Hepatocyte (in vitro differentiated cells): ENCODE measurements at regions not wholly inside any gene's neighbourhood (a gene's known extent, or its start where the extent isn't known, plus 50 kb on each side); places are given as distances from the start of the nearest gene placed in this dataset.

Source experiments
- DNase-seq: peaks from one replicate; pipeline ENCODE4 v3.0.0-alpha.2; 2016; ENCODE audit warnings: low spot score
- H2AFZ ChIP-seq: fragments of 200-600 bp; sonication (generic); 2 replicates; pipeline ENCODE4 v1.6.0; 2016; ENCODE audit warnings: antibody characterized with exemption, mild to moderate bottlenecking
- H3K27ac ChIP-seq: fragments of 200-600 bp; sonication (generic); 2 replicates; pipeline ENCODE4 v1.5.1; 2016; ENCODE audit warnings: mild to moderate bottlenecking
- H3K27me3 ChIP-seq: fragments of 200-600 bp; sonication (generic); 2 replicates; pipeline ENCODE4 v1.6.1; 2016
- H3K36me3 ChIP-seq: fragments of 200-600 bp; sonication (generic); replicated peaks from 2 replicates; pipeline ENCODE4 v1.5.1; 2016; ENCODE audit warnings: low read depth; ENCODE audit not compliant: insufficient read depth
- H3K4me1 ChIP-seq: fragments of 200-600 bp; sonication (generic); 2 replicates; pipeline ENCODE4 v1.5.1; 2016; ENCODE audit warnings: mild to moderate bottlenecking, moderate library complexity; ENCODE audit not compliant: insufficient read depth
- H3K4me2 ChIP-seq: fragments of 200-600 bp; sonication (generic); 2 replicates; pipeline ENCODE4 v1.6.0; 2016
- H3K4me3 ChIP-seq: fragments of 200-600 bp; sonication (generic); 2 replicates; pipeline ENCODE4 v1.5.1; 2016; ENCODE audit warnings: mild to moderate bottlenecking
- H3K79me2 ChIP-seq: fragments of 200-600 bp; sonication (generic); 2 replicates; pipeline ENCODE4 v1.6.0; 2017; ENCODE audit warnings: mild to moderate bottlenecking
- H3K9me2 ChIP-seq: fragments of 200-600 bp; sonication (generic); replicated peaks from 2 replicates; pipeline ENCODE4 v1.6.0; 2017; ENCODE audit warnings: mild to moderate bottlenecking; ENCODE audit not compliant: insufficient read depth
- H3K9me3 ChIP-seq: fragments of 200-600 bp; sonication (generic); 2 replicates; pipeline ENCODE4 v1.5.1; 2016; ENCODE audit warnings: low read depth, mild to moderate bottlenecking
- H4K20me1 ChIP-seq: fragments of 200-600 bp; sonication (generic); 2 replicates; pipeline ENCODE4 v1.6.0; 2016; ENCODE audit warnings: mild to moderate bottlenecking; ENCODE audit not compliant: insufficient read depth, poor library complexity, severe bottlenecking
- EZH2 ChIP-seq: fragments of 200-600 bp; sonication (generic); IDR thresholded peaks from 2 replicates; pipeline ENCODE4 v1.6.1; 2016; ENCODE audit warnings: antibody characterized with exemption, mild to moderate bottlenecking, borderline replicate concordance
- EZH2phosphoT487 ChIP-seq: fragments of 200-600 bp; sonication (generic); IDR thresholded peaks from one replicate; pipeline ENCODE4 v1.6.1; 2018; ENCODE audit warnings: antibody characterized with exemption, mild to moderate bottlenecking, low read depth, moderate library complexity; ENCODE audit not compliant: unreplicated experiment, severe bottlenecking
- WGBS: methylation state at CpG from one replicate; pipeline ENCODE4 v1.1.6; 2016; ENCODE audit warnings: low lambda C conversion rate; ENCODE audit errors: missing lambda C conversion rate; 5-methylcytosine and 5-hydroxymethylcytosine counted together
- TF ChIP-seq, protein P1 (sequence below): fragments of 200-600 bp; sonication (generic); IDR thresholded peaks from 2 replicates; pipeline ENCODE4 v1.5.1; 2016; ENCODE audit warnings: antibody characterized with exemption, mild to moderate bottlenecking; ENCODE audit not compliant: poor library complexity

DNA sequence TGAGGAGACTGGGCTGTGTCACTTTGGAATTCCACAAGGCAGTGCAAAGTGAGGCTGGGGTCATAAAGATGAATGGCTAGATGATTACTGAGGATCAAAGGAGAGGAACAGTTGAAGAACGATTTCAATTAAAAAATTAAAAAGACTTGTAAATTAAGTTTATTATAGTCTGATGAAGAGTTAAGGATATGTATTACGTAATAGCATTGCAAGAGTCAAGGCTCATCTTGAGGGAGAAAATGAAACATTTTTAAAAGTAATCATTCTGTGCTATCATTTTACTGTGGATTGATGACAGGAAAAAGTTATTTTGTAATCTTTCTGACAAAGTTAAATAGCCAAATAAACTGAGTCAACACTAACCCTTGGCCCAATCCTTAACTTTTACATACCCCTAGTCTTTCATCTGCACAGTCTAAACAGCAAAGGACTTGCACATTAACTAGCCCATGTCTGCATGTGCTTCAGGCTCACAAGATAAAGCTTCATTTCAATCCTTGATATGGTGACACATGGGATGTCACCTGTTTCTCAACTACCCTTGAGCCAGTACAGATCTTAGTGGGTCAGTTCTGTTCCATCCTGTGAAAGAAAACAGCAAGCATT, 465.5 kb upstream of the CTSO start:
- H3K27me3 ChIP-seq = no peaks in the 10 kb centered on the region
- peaks cover 36% of the 10 kb centered on the region for H3K4me1 ChIP-seq
- TF ChIP-seq, protein P1, sequence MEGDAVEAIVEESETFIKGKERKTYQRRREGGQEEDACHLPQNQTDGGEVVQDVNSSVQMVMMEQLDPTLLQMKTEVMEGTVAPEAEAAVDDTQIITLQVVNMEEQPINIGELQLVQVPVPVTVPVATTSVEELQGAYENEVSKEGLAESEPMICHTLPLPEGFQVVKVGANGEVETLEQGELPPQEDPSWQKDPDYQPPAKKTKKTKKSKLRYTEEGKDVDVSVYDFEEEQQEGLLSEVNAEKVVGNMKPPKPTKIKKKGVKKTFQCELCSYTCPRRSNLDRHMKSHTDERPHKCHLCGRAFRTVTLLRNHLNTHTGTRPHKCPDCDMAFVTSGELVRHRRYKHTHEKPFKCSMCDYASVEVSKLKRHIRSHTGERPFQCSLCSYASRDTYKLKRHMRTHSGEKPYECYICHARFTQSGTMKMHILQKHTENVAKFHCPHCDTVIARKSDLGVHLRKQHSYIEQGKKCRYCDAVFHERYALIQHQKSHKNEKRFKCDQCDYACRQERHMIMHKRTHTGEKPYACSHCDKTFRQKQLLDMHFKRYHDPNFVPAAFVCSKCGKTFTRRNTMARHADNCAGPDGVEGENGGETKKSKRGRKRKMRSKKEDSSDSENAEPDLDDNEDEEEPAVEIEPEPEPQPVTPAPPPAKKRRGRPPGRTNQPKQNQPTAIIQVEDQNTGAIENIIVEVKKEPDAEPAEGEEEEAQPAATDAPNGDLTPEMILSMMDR = no peak
- TF ChIP-seq EZH2phosphoT487 = no peak
- TF ChIP-seq EZH2 = no peak
- no peak overlapping the region for H2AFZ ChIP-seq
- no peaks in the 10 kb centered on the region for H4K20me1 ChIP-seq
- H3K9me3 ChIP-seq = no peaks in the 10 kb centered on the region
- WGBS = 35% methylated on average over 2 of the region's 2 CpGs
- DNase-seq = peak; percentile 10
- no peaks in the 10 kb centered on the region for H3K36me3 ChIP-seq
- no peak overlapping the region for H3K4me3 ChIP-seq
- peak overlapping the region; percentile 77 for H3K27ac ChIP-seq
- no peaks in the 10 kb centered on the region for H3K9me2 ChIP-seq
- H3K4me2 ChIP-seq = no peak overlapping the region
- no peaks in the 10 kb centered on the region for H3K79me2 ChIP-seq

DNA sequence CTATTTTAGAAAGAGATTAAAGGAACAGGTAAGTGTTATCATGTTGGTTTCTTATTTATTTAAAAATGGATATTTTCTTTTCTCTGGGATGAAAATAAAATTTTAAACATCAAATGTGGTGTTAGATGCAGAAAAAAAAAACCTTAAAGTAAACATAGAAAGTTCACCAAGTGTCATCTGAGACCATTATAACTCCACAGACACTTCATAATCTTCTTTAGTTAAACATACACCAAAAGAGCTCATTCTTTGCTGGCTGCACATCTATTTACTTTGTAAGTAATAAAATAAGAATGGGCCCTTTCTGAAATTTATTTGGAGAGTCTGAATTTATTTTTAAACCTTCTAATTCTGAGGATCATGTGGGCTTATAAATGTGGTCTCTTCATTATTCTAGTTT, 460.7 kb upstream of the CTSO start:
- Histone ChIP-seq H3K4me1 (peaks cover 33% of the 10 kb centered on the region), H2AFZ (no peak overlapping the region), H3K79me2 (no peaks in the 10 kb centered on the region), H3K4me2 (peak overlapping the region; percentile 20), H3K36me3 (no peaks in the 10 kb centered on the region), H4K20me1 (no peaks in the 10 kb centered on the region), H3K27ac (peak overlapping the region; percentile 21), H3K27me3 (no peaks in the 10 kb centered on the region), H3K9me2 (no peaks in the 10 kb centered on the region), H3K4me3 (no peak overlapping the region), H3K9me3 (no peaks in the 10 kb centered on the region)
- no peak for DNase-seq
- TF ChIP-seq EZH2 (no peak), EZH2phosphoT487 (no peak)
- TF ChIP-seq, protein P1 = no peak

DNA sequence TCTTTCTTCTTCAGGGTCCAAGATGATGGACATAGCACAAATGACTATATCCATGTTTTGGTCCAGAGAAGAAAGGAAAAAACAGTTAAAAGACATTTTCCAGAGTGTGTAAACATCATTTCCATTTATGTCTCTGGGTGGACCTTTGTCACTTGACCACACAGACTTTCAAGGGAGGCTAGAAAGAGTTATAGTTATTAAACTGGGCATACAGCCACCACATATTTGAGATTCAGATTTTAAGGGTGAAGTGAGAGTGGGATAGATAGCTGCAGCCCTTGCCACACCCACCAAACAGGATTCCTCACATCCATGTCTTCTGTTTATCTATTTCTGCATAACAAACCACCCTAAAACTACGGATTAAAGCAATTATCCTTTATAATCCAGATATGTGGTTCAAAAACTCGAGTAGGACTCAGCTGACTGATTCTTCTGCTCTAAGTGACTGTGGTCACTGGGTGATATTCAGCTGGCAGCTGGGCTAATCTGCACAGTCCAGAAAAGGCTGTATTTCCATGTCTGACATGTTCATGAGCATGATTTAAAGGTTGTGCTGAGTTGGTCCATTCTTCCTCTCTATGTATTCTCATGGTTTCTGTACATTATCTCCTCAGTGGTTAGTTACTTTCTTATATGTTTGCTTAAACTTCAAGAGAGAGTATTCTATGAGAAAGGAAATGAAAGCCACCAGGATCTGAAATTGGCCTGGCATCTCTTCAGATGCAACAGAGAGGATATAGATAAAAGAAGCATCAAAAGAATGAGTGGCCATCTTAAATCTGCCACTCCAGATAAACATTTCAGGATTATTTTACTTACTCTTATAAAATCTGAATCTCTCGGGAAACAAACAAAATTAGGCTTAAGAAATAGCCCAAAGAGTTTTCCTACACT, 459.8 kb upstream of the CTSO start:
- no peaks in the 10 kb centered on the region for H3K9me3 ChIP-seq
- H3K79me2 ChIP-seq = no peaks in the 10 kb centered on the region
- DNase-seq = no peak
- 37% methylated on average over 3 of the region's 3 CpGs for WGBS
- no peaks in the 10 kb centered on the region for H3K9me2 ChIP-seq
- H3K4me3 ChIP-seq = no peak overlapping the region
- no peak overlapping the region for H2AFZ ChIP-seq
- peak overlapping the region; percentile 21 for H3K27ac ChIP-seq
- TF ChIP-seq EZH2 (no peak), EZH2phosphoT487 (no peak)
- TF ChIP-seq, protein P1 = no peak
- H3K27me3 ChIP-seq = no peaks in the 10 kb centered on the region
- no peaks in the 10 kb centered on the region for H3K36me3 ChIP-seq
- peaks cover 24% of the 10 kb centered on the region for H3K4me1 ChIP-seq
- peak overlapping the region; percentile 20 for H3K4me2 ChIP-seq
- H4K20me1 ChIP-seq = no peaks in the 10 kb centered on the region
